GM19468 (cell line): ENCODE measurements at regions not wholly inside any gene's neighbourhood (a gene's known extent, or its start where the extent isn't known, plus 50 kb on each side); places are given as distances from the start of the nearest gene placed in this dataset.
"Not testable (repeated sequence)": the region's sequence is repeated elsewhere in the genome, so short reads cannot be mapped to it uniquely, and the experiment has no call there.

Experiments
- ATAC-seq: cut with Tn5 transposase; IDR thresholded peaks from one replicate; pipeline ENCODE4 v1.9.1; 2021; ENCODE audit warnings: mild to moderate bottlenecking, moderate library complexity, moderate number of reproducible peaks; ENCODE audit not compliant: unreplicated experiment; ENCODE audit errors: extremely low read depth

DNA sequence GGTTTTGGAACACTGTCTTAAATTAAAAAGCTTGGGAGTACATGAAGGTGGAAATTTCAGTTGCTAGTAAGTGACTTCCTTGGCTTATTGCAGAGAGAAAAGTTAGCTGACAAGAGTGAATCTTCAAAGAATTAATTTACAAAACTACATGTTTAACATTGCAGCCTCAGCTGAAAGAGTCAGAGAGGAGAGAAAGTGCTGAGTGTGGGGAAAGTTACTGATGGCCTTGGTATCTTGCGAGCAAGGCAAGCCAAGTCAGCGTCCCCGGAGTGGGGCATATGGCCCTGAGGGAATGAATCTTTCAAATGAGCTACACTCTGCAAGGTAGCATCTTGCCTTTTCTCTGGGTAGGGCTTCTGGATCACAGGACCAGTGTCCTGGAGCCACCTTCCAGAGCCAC, 131.3 kb downstream of the LPIN1 start:
- ATAC-seq, result no peak

DNA sequence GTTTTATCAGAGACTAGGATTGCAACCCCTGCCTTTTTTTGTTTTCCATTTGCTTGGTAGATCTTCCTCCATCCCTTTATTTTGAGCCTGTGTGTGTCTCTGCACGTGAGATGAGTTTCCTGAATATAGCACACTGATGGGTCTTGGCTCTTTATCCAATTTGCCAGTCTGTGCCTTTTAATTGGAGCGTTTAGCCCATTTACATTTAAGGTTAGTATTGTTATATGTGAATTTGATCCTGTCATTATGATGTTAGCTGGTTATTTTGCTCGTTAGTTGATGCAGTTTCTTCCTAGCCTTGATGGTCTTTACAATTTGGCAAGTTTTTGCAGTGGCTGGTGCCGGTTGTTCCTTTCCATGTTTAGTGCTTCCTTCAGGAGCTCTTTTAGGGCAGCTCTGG, 138.8 kb downstream of the LPIN1 start:
- ATAC-seq, result not testable (repeated sequence)

DNA sequence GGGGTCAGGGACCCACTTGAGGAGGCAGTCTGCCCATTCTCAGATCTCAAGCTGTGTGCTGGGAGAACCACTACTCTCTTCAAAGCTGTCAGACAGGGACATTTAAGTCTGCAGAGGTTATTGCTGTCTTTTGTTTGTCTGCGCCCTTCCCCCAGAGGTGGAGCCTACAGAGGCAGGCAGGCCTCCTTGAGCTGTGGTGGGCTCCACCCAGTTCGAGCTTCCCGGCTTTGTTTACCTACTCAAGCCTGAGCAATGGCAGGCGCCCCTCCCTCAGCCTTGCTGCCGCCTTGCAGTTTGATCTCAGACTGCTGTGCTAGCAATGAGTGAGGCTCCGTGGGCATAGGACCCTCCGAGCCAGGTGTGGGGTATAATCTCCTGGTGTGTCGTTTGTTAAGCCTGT, 140.5 kb downstream of the LPIN1 start:
- ATAC-seq, result not testable (repeated sequence)

DNA sequence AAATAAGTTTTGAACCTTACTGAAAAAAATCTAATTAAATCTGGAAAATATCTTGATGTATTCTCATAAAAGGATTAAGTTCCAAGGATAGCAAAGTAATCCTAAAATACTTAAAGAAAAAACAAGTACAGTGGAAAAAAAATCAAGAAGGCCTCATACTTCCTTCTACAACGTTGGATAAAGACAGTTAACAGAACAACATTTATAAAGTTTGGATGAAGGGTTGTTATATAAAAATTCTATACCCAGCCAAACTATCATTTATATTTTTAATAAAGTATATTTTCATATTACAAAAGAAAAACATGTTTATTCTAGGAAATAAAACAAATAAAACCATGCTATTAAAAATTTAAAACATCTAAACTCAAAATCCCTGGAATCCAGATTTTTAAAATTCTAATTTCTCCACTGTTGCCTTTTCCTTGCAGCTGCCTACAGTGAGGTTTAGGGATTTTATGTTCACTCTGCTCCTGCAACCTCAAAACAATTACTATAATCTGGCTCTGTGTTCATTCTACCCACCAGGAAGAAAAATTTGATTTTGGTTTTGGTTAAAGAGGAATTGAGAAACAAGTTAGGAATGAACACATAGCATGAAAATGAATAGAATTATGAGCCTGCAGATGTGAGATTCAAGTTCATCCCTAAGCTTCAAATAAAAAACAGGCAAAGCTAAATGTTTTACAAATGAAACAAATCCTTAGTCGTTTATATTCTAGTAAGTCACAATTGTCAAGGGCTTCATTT, 142.8 kb downstream of the LPIN1 start:
- no peak for ATAC-seq

DNA sequence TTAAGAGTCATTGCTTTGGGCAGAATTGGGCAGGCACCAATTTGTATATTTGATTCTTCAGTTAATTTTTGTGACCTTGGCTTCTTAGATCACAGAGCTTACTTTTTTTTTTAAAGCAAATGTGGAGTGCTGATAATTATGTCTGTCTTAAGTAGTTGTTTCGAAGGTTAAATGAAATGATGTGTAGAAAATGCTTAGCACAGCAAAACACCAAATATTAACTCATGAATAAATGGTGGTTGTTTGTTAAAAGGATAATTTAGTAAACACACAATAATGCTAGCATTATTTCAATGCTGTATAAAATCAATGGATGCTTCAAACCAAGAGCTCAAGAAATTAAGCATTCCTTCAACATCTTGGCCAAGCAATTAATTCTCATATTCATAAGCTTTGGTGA, 143.4 kb downstream of the LPIN1 start:
- no peak for ATAC-seq

DNA sequence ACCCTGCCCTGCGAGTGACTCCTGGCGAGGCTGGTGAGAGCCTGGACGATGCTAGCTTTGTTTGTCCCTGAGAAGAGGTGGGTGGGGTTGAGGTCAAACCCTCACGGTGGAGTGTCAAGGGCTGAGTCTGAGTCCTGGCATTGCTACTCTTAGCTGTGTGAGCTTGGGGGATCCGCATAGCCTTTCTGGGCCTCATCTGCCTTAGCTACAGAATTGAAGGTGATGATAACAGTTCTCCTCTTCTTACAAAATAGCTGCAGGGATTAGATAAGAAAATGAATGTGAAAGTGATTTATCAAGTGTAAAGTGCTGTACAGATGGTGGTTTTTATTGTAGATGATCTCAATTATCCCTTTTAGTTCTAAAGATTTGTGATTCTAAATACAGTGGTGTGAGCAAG, 144.6 kb downstream of the LPIN1 start:
- ATAC-seq, result no peak

DNA sequence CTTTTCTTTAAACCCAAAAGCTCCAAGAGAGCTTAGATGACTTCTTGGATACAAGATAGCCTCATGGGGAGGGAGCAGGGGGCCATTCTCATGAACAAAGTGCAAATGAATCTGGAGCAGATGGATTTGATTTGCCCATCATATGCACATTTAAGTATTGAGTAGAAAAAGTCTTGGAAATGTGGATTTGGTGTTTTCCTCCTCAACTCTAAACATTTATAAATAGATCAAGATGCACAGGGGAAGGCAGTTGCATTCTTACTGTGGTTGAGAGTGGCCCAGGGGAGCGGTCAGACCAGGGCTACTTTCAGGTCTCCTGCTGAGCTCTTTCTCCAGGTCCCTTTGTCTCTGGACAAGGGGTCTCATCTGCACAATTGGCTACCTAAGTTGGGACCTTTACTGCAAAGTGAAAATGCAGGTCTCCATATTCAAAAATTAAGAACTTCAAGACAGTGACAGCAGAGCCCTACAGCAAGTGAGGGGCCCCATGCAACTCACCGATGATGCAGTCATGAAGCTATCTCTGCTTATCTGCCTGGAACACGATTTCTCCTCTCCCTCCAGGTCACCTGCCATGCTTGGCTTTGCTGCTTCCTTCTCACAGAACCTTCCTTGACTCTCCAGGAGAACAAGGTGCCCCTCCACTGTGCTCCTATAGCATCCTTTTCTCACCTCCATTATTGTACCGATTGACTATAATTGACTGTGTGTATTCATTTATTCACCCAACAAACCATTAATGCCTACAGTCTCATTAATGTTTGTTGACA, 145.4 kb downstream of the LPIN1 start:
- ATAC-seq, result no peak

DNA sequence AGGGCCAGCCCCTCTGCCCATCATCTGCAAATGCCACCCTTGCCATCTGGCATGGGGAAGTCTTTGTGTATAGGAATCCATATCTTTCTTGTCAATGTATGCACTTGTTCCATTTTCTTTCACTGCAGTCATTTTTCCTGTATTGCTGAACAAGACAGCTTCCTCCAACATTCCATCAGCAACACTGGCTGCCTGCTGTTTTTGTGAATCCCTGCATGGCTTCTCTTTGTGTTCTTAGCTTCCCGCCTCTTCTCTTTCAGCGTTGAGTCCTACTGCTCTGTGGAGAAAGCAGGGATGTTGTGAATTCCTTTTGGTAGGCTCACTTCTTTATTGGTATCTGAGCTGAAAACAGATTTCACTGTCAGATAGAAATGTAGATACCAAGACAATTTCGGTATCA, 150.0 kb downstream of the LPIN1 start:
- no peak for ATAC-seq

DNA sequence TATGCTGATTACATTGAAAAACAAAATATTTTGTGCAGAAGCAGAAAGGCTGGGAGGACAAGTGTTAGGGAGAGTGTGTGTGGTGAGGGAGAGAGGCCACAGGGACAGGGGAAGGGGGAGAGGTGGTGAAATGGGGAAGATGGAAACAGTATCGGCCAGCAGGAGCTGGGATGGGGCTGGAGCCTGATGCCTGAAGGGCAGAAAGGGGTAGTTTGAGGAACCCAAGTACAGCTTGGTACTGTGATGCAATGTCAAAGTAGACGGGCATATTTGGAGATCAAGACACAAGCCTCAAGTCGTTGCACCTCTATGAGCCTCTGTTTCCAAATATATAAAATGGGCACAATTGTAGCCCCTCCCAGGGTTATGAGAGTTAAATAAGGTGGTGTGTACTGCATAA, 152.1 kb downstream of the LPIN1 start:
- no peak for ATAC-seq

DNA sequence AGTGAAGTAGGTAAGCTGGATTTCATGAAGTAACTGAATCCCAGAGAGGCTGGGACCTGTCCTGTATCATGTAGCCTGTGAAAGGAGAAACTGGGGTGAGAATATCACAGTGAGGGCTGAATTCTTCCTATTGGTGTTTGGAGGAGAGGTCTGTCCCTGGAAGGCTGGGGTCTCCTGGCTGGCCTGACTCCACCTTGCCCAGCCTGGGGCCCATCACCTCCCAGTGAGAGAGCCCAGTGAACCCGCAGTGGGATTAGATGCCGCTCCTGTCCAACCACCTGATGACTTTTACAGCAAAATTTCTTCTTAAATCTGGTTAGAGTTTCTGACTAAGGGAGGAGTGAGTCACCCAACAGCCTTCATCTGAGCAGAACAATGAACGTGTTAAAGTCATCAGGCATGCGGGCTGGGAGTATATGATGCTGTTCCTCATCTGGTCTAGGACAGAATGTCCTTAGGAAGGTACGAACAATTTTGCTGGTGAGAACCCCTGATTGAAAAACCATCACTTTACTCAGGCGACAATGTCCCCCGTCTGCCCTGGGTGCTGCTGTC, 152.9 kb downstream of the LPIN1 start:
- no peak for ATAC-seq

DNA sequence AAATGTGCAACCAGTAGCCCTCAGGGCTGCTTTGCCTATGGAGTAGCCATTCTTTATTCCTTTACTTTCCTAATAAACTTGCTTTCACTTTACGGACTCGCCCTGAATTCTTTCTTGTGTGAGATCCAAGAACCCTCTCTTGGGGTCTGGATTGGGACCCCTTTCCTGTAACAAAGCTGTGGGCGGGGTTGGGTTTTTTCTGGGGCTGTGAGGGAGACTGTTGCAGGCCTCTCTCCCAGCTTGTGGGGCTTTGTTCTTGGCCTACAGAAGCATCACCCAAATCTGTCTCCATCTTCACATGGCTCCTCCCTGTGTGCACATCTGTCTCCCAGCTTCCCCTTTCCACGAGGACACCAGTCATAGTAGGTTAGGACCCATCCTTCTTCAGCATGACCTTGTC, 154.5 kb downstream of the LPIN1 start:
- not testable (repeated sequence) for ATAC-seq

DNA sequence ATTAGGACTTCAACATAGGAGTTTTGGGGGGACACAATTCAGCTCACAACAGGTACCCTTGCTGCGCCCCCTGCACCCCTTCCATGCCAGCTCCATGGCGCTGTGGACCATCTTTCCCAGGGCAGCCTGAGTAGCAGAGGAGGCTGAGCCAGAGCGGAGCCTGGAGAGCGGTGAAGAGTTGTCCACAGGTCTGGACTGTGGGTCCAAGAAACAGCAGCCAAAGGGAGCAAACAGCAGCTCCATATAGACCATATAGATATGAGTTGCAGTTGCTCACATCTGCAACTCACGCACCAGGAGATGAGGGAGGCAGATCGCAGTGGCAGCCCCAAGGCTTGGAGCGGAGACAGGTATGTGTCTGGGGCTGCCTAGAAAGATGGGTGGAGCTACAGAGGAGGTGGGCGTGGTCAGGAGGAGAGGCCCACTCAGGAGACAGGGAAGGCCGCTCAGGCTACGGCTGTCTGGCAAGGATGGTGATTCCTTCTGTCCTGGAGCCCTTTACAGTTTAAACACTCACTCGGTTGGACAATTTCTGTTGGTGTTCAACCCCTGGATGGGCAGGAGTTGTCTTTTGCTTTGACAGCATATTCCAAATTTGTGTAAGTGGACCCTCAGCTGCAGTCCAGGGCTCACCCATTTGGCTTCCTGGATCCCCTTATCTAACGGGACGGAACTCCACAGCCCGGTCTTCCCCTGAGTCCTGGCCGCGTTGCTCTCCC, 155.1 kb downstream of the LPIN1 start:
- ATAC-seq, result no peak

DNA sequence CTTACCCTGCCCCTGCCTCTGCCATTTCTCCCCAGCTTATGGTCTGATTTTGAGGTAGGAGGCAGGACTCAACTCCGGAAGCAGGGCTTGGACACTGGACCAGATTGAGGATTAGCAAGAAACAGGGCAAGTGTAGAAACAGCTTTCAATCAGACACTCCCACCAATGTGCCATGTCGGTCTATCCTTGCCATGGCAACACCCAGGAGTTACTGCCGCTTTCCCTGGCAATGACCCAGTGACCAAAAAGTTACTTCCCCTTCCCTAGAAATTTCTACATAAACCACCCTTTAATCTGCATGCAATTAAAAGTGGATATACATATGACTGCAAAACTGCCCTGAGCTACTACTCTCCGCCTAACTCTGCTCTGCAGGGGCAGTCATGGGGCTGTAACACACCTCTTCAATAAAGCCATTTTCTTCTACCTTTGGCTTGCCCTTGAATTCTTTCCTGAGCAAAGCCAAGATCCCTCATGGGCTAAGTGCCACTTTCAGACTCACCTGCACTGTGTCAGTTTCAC, 156.7 kb downstream of the LPIN1 start:
- no peak for ATAC-seq

DNA sequence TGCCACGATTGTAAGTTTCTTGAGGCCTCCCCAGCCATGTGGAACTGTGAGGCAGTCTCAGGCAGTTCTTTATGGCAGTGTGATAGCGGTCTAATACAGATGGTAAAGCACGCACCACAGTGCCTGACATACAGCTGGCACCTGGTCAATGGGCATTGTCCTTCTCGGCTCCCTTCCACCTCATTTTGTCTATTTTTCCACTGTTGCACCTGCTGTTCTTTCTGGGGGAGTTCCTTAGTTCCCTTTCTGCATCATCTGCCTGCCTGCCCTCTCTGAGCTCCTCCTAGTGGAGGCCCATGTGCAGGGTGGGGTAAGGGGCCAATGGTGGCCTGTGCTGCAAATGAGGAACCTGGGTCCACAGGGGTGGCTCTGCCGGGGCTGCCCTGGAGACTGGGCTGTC, 157.6 kb downstream of the LPIN1 start:
- no peak for ATAC-seq

DNA sequence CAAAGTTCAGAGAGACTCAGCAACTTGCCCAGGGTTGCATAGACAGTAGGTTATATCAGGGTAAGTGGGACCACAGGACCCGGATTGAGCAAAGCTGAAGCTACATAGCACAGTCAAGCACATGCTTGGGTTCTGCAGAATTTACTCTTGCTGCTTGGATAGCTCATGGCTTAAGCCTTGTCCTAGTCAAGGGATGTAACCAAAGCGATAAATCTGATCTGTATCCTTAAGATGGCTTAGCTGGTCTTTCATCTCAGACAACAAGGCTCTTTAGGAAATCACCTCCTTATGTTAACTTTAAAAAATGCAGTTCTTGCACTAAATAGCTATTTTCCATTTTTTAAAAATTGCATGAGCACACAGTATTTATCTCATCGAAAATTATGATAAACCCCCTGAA, 158.5 kb downstream of the LPIN1 start:
- no peak for ATAC-seq

DNA sequence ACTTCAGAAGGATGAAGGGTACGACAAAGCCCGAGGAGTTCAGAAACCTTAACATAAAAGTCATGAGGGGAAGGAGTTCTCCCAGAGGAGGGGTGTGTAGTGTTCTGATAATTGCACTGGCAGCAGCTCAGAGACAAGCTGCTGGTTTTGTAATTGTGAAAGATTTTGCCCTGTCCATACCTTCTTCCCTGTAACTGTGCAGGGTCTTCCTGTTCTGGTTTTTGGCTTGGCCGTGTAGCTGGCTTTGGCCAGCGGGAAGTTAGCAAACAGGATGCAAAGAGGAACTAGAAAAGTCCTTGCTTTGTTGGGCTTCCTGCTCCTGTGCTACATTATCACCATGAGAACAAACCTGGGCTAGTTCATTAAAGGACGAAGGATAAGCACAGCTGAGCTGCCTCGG, 160.8 kb downstream of the LPIN1 start:
- ATAC-seq, result no peak

DNA sequence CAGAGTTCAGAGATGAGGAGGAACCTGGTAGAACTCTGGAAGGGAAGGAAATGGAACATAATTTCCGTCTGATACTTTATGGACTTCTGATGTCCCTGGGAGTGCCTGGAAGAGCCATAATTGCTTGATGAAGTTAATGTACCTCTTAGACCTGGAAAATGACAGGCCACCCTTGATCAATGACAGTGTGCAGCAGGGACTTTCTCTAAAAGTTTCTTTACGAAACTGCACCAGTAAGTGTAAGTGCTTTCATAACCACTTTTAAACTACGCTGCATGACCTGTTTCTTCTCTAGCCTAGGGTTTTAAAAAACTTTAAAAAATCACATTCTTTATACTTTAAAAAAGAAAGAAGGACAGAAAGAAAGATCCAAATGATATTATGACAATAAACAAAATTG, 164.5 kb downstream of the LPIN1 start:
- no peak for ATAC-seq

DNA sequence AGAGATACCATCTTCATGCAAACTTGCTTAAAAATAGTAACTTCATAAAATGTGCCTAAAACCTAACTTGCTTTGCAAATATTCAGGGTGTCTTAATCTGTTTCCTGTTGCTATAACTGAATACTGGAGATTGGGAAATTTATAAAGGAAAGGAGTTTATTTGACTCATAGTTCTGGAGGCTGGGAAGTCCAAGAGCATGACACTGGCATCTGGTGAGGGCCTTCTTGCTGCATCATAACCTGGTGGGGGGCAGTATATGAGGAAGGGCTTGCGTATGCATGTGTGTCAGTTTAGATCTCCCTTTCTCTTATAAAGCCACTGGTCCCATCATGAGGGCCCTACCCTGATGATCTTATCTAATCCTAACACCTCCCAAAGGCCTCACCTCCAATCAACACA, 166.5 kb downstream of the LPIN1 start:
- no peak for ATAC-seq

DNA sequence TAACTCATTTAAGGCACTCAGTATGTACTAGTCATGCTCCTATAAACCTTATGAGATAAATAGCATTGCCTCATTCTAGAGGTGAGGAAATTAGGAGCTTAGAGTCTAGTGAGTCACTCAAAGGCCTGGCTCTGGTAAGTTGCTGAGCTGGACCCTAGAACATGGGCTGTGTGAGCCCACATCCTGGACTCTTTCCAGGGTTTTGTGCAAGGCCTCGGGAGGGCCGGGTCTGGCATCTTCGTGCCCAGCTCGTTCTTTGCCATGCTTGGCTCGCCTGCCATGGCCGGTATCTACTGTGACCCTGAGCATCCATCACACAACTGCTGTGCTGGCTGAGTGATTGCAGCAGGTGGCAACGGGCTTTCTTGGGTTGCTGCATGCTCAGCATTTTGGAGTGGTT, 168.0 kb downstream of the LPIN1 start:
- no peak for ATAC-seq

DNA sequence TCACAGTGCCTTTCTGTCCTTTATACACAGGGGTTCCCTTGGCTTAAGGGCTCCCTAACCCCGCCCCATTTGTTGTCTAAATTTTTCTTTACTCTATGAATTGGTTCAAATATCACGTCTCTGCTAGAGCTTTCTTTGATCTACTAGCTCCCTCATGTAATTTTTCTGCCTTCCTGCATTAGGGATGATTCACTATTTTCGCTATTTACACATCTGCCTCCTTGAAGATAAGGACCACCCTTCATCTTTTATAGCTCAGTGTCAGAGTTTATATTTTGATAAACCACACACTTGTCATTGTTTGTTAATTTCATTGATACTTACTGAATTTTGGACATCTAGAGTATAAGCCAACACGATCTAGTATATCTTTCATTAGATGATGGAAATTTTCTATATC, 169.2 kb downstream of the LPIN1 start:
- ATAC-seq, result no peak

DNA sequence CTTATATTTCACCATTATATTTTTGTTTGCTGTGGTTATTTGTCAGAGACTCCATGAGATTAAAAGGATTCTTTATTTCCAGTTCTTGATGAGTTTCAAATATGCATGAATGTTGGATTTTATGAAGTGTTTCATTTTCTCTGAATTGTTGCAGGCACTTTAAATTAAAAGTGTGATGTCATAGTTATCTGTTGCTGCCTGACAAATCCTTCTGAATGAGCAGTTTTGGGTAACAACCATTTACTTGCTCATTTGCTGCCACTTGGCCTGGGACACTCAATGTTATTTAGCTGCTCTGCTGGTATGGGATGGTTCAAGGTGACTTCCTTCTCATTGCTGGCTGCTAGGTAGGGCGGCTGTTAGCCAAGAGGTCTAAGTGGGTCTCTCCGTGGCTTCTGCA, 173.5 kb downstream of the LPIN1 start:
- ATAC-seq, result no peak
